HepG2 (cell line): ENCODE measurements at regions not wholly inside any gene's neighbourhood (a gene's known extent, or its start where the extent isn't known, plus 50 kb on each side); places are given as distances from the start of the nearest gene placed in this dataset.

Experiments
- ATAC-seq: fragments of 200-7000 bp; cut with Tn5 transposase; 3 replicates; pipeline ENCODE4 v1.9.1; 2020; ENCODE audit warnings: mild to moderate bottlenecking, moderate library complexity
- BruUV-seq: library from RNA; stranded (reverse); fragments of 400-500 nt; replicated peaks from 2 replicates; lab custom pipeline; 2021; lab: Mats Ljungman, UMichigan
- CTCF ChIA-PET: fragments of 300-600 bp; formaldehyde crosslinking; extraction: SDS; loops from one replicate; lab custom pipeline; 2021; ENCODE audit warnings: low total read pairs, inconsistent platforms, low intra/inter-chr PET ratio; lab: Yijun Ruan, JAX
- POLR2A ChIA-PET: fragments of 350-600 bp; sonication (Branson Sonifier 250); formaldehyde crosslinking; loops from one replicate; lab custom pipeline; 2020; ENCODE audit warnings: antibody characterized with exemption, inconsistent platforms; lab: Yijun Ruan, JAX
- DNase-seq: peaks from one replicate; pipeline ENCODE4 v3.0.0-alpha.2; 2015; ENCODE audit warnings: low spot score
- FAIRE-seq: peaks from 3 replicates; lab custom pipeline; 2011; peaks lifted over from hg19 to GRCh38; lab: Jason Lieb, UNC
- H2AFZ ChIP-seq: one replicate; pipeline ENCODE4 v1.6.1; 2011; ENCODE audit warnings: low read length, inconsistent platforms
- H3K27ac ChIP-seq: fragments of 300-600 bp; 3 replicates; pipeline ENCODE4 v1.8.0; 2011; ENCODE audit warnings: mixed run types, mild to moderate bottlenecking, mixed read lengths, low read length, inconsistent platforms; ENCODE audit not compliant: insufficient read depth; ENCODE audit errors: extremely low read length
- H3K27me3 ChIP-seq, 2 experiments: fragments of 200-600 bp in 1 of 2; 2 replicates in 1 of 2; 3 replicates in 1 of 2; pipeline versions ENCODE4 v1.6.0 to v1.8.0; 2011; ENCODE audit warnings: low read length in 2 of 2, mild to moderate bottlenecking in 2 of 2, moderate library complexity in 2 of 2, inconsistent platforms in 1 of 2; ENCODE audit not compliant: insufficient read depth in 2 of 2, control insufficient read depth in 1 of 2
- H3K36me3 ChIP-seq, 2 experiments: fragments of 200-600 bp in 1 of 2; replicated peaks in 1 of 2; 2 replicates in 1 of 2; 3 replicates in 1 of 2; pipeline versions ENCODE4 v1.5.1 to v1.8.0; 2011; ENCODE audit warnings: low read length in 2 of 2, inconsistent platforms in 1 of 2; ENCODE audit not compliant: insufficient read depth in 2 of 2, control insufficient read depth in 1 of 2
- H3K4me1 ChIP-seq: 2 replicates; pipeline ENCODE4 v1.5.1; 2012; ENCODE audit warnings: low read length, inconsistent platforms; ENCODE audit not compliant: insufficient read depth
- H3K4me2 ChIP-seq: 2 replicates; pipeline ENCODE4 v1.6.0; 2011; ENCODE audit warnings: low read depth, low read length, inconsistent platforms
- H3K4me3 ChIP-seq, 3 experiments: fragments of 200-600 bp in 1 of 3; sonication (generic), shearing (Covaris generic) in 1 of 3; replicated peaks in 1 of 3; 2 replicates each; pipeline ENCODE4 v1.5.1; 2011 to 2016; ENCODE audit warnings: low read length in 3 of 3, inconsistent platforms in 2 of 3, low read depth in 2 of 3, mild to moderate bottlenecking in 2 of 3, control low read depth in 1 of 3, mixed read lengths in 1 of 3; ENCODE audit not compliant: insufficient read depth in 1 of 3
- H3K79me2 ChIP-seq: one replicate; pipeline ENCODE4 v1.6.1; 2011; ENCODE audit warnings: low read length, inconsistent platforms; ENCODE audit not compliant: insufficient read depth
- H3K9ac ChIP-seq: 2 replicates; pipeline ENCODE4 v1.6.0; 2011; ENCODE audit warnings: mild to moderate bottlenecking, low read depth, low read length, inconsistent platforms; ENCODE audit not compliant: insufficient read depth
- H3K9me3 ChIP-seq: 2 replicates; pipeline ENCODE4 v1.5.1; 2012; ENCODE audit warnings: mild to moderate bottlenecking, low read length
- H4K20me1 ChIP-seq: 2 replicates; pipeline ENCODE4 v1.6.0; 2011; ENCODE audit warnings: inconsistent platforms, mild to moderate bottlenecking, low read length, moderate library complexity; ENCODE audit not compliant: insufficient read depth
- BRCA1 ChIP-seq: sonication (generic); formaldehyde crosslinking; IDR thresholded peaks from 2 replicates; pipeline ENCODE4 v1.4.0; 2020; ENCODE audit warnings: missing genetic modification reagents
- NR1H2 ChIP-seq: sonication (generic); formaldehyde crosslinking; IDR thresholded peaks from 2 replicates; pipeline ENCODE4 v1.8.1; 2022; ENCODE audit warnings: low read depth, missing genetic modification reagents, borderline replicate concordance
- POLR2AphosphoS5 ChIP-seq: IDR thresholded peaks from 2 replicates; pipeline ENCODE4 v1.6.1; 2012; ENCODE audit warnings: low read depth, low read length
- RBAK ChIP-seq: sonication (generic); formaldehyde crosslinking; IDR thresholded peaks from 2 replicates; pipeline ENCODE4 v1.5.1; 2020; ENCODE audit warnings: mild to moderate bottlenecking, missing genetic modification reagents
- RBM39 ChIP-seq: fragments of 200-400 bp; formaldehyde crosslinking; IDR thresholded peaks from one replicate; pipeline ENCODE4 v1.6.1; 2018; ENCODE audit warnings: antibody characterized with exemption, mild to moderate bottlenecking, low read depth, low read length; ENCODE audit not compliant: poor library complexity, severe bottlenecking
- RCOR2 ChIP-seq: IDR thresholded peaks from 2 replicates; pipeline ENCODE4 v1.6.1; 2016; ENCODE audit warnings: missing biosample characterization, missing genetic modification reagents
- SETDB1 ChIP-seq: sonication (generic); formaldehyde crosslinking; IDR thresholded peaks from 2 replicates; pipeline ENCODE4 v1.5.1; 2020; ENCODE audit warnings: missing genetic modification reagents, mild to moderate bottlenecking, borderline replicate concordance
- SMAD9 ChIP-seq: sonication (generic); formaldehyde crosslinking; IDR thresholded peaks from 2 replicates; pipeline ENCODE4 v1.5.1; 2020; ENCODE audit warnings: mild to moderate bottlenecking, missing genetic modification reagents
- SRY ChIP-seq: sonication (generic); formaldehyde crosslinking; IDR thresholded peaks from 2 replicates; pipeline ENCODE4 v1.8.0; 2022; ENCODE audit warnings: mild to moderate bottlenecking, missing genetic modification reagents
- TBX3 ChIP-seq: fragments of 450-650 bp; IDR thresholded peaks from 2 replicates; pipeline ENCODE4 v1.6.1; 2017; ENCODE audit warnings: antibody characterized with exemption, mild to moderate bottlenecking, inconsistent platforms, borderline replicate concordance
- ZNF296 ChIP-seq: sonication (generic); formaldehyde crosslinking; conservative IDR thresholded peaks from 2 replicates; pipeline ENCODE4 v1.5.0; 2020; ENCODE audit warnings: mild to moderate bottlenecking, missing genetic modification reagents
- ZNF558 ChIP-seq: sonication (generic); formaldehyde crosslinking; IDR thresholded peaks from 2 replicates; pipeline ENCODE4 v1.9.0; 2022; ENCODE audit warnings: mild to moderate bottlenecking, missing genetic modification reagents, borderline replicate concordance
- ZNF766 ChIP-seq: sonication (generic); formaldehyde crosslinking; IDR thresholded peaks from 2 replicates; pipeline ENCODE4 v1.5.0; 2020; ENCODE audit warnings: missing genetic modification reagents, borderline replicate concordance
- ZSCAN20 ChIP-seq: sonication (generic); formaldehyde crosslinking; IDR thresholded peaks from 2 replicates; pipeline ENCODE4 v1.4.0; 2020; ENCODE audit warnings: missing genetic modification reagents, mild to moderate bottlenecking, borderline replicate concordance
- ZSCAN29 ChIP-seq: sonication (generic); formaldehyde crosslinking; conservative IDR thresholded peaks from 2 replicates; pipeline ENCODE4 v1.4.0; 2020; ENCODE audit warnings: mild to moderate bottlenecking, missing genetic modification reagents
- in situ Hi-C: cut with HindIII; loops from 2 replicates; pipeline ENCODE4 v1.10.0; 2017; ENCODE audit warnings: low pct_unique_long_range_greater_than_20kb; ENCODE audit not compliant: extremely low pct_ligation_motif_present
- intact Hi-C: fragments of 100-400 bp; cut with micrococcal nuclease; formaldehyde crosslinking; loops from one replicate; pipeline ENCODE4 v1.10.0; 2022; ENCODE audit not compliant: unreplicated experiment
- TF ChIP-seq, protein P1 (sequence below), 2 experiments: sonication (generic) in 1 of 2; formaldehyde crosslinking in 1 of 2; IDR thresholded peaks; 2 replicates each; pipeline versions ENCODE4 v1.5.1 to v1.6.1; 2011 to 2020; ENCODE audit warnings: borderline replicate concordance in 1 of 2, low read depth in 1 of 2, low read length in 1 of 2, mild to moderate bottlenecking in 1 of 2, missing genetic modification reagents in 1 of 2, moderate library complexity in 1 of 2
- TF ChIP-seq, protein P2 (sequence below): sonication (generic); formaldehyde crosslinking; IDR thresholded peaks from 2 replicates; pipeline ENCODE4 v1.5.1; 2020; ENCODE audit warnings: mild to moderate bottlenecking, missing genetic modification reagents, moderate library complexity

DNA sequence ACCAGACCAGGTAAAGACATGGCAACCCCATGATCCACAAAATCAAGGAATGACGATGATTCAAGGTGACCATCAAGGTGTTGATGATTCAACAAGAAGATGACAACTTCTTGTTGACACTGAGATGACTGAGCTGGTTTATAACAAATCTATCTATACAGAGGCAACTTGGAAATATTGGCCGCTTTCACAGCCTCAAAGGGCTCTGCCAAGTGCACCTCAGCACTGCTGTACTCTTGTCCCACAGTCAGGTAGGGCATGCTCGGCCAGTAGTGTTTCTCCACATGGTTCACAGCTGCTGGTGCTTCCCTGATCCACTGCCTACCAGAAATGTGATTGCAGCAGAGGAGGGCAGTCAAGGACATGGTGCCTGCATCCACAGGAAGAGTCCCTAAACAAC is 125.2 kb upstream of the SYT6 start (continued):
- TF ChIP-seq, protein P1, sequence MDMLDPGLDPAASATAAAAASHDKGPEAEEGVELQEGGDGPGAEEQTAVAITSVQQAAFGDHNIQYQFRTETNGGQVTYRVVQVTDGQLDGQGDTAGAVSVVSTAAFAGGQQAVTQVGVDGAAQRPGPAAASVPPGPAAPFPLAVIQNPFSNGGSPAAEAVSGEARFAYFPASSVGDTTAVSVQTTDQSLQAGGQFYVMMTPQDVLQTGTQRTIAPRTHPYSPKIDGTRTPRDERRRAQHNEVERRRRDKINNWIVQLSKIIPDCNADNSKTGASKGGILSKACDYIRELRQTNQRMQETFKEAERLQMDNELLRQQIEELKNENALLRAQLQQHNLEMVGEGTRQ (IDR thresholded peaks at IDR 0.05; ENCODE audit: low read depth, low read length): no peak
- TF ChIP-seq, protein P1 (CRISPR knock-in tag; IDR thresholded peaks at IDR 0.05; ENCODE audit: borderline replicate concordance): no peak
- no peak for TF ChIP-seq NR1H2 (CRISPR knock-in tag)

DNA sequence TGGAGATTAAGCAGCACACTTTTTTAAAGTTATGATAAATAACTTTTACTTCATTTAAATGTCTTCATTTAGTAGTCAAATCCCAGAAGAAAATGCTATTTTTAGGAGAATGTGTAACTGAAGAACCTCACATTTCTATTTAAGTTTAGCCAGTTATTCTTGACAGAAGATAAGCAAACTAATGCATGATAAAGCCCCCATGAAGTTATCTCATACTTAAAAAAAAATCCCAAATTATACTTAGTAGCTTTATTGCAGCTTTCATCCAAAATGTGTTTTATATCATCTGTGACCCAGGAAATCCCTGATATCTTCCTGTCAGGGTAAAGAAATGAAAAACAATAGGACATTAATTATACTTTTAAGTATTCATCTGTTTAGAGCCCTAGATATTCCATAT is 124.8 kb upstream of the SYT6 start:
- ChIA-PET POLR2A (no interaction called here), CTCF (no interaction called here)
- DNase-seq (no peak), ATAC-seq (no peak), FAIRE-seq (no peak)
- in situ Hi-C loops (loop anchor here (25.0 kb wide), 1 partner anchor 441 kb away; no protein-coding TSS in a partner anchor), intact Hi-C loops (no loop called here)
- H3K4me1 ChIP-seq: no peaks in the 10 kb centered on the region
- H3K4me3 ChIP-seq: no peak overlapping the region
- no peaks in the 10 kb centered on the region; a peak in 3 of 5 replicates for H3K27me3 ChIP-seq
- no peaks in the 10 kb centered on the region for H4K20me1 ChIP-seq
- no peaks in the 10 kb centered on the region for H3K36me3 ChIP-seq
- H2AFZ ChIP-seq: no peak overlapping the region
- H3K9me3 ChIP-seq: no peaks in the 10 kb centered on the region
- BruUV-seq: no TSS peak
- H3K4me2 ChIP-seq: no peak overlapping the region
- H3K9ac ChIP-seq: no peak overlapping the region
- H3K27ac ChIP-seq: no peak overlapping the region
- no peaks in the 10 kb centered on the region for H3K79me2 ChIP-seq
- TF ChIP-seq TBX3 (no peak), RBAK (no peak), ZNF558 (CRISPR knock-in tag) (no peak), ZSCAN29 (CRISPR knock-in tag) (no peak), RCOR2 (CRISPR knock-in tag) (no peak), RBM39 (no peak), ZSCAN20 (no peak), BRCA1 (CRISPR knock-in tag) (no peak), SETDB1 (CRISPR knock-in tag) (no peak), ZNF296 (CRISPR knock-in tag) (no peak), ZNF766 (CRISPR knock-in tag) (no peak), POLR2AphosphoS5 (no peak), SMAD9 (no peak), SRY (CRISPR knock-in tag) (no peak)
- TF ChIP-seq, protein P2, sequence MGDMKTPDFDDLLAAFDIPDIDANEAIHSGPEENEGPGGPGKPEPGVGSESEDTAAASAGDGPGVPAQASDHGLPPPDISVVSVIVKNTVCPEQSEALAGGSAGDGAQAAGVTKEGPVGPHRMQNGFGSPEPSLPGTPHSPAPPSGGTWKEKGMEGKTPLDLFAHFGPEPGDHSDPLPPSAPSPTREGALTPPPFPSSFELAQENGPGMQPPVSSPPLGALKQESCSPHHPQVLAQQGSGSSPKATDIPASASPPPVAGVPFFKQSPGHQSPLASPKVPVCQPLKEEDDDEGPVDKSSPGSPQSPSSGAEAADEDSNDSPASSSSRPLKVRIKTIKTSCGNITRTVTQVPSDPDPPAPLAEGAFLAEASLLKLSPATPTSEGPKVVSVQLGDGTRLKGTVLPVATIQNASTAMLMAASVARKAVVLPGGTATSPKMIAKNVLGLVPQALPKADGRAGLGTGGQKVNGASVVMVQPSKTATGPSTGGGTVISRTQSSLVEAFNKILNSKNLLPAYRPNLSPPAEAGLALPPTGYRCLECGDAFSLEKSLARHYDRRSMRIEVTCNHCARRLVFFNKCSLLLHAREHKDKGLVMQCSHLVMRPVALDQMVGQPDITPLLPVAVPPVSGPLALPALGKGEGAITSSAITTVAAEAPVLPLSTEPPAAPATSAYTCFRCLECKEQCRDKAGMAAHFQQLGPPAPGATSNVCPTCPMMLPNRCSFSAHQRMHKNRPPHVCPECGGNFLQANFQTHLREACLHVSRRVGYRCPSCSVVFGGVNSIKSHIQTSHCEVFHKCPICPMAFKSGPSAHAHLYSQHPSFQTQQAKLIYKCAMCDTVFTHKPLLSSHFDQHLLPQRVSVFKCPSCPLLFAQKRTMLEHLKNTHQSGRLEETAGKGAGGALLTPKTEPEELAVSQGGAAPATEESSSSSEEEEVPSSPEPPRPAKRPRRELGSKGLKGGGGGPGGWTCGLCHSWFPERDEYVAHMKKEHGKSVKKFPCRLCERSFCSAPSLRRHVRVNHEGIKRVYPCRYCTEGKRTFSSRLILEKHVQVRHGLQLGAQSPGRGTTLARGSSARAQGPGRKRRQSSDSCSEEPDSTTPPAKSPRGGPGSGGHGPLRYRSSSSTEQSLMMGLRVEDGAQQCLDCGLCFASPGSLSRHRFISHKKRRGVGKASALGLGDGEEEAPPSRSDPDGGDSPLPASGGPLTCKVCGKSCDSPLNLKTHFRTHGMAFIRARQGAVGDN (CRISPR knock-in tag): no peak
